Naive B cell (primary cell): ENCODE measurements at regions not wholly inside any gene's neighbourhood (a gene's known extent, or its start where the extent isn't known, plus 50 kb on each side); places are given as distances from the start of the nearest gene placed in this dataset.

Experiments used
- ATAC-seq, 2 donors: fragments of 150-1000 bp; cut with Tn5 transposase; 2 replicates each; pipeline ENCODE4 v1.10.0; 2021; ENCODE audit warnings: low read depth in 2 of 2, mild to moderate bottlenecking in 2 of 2, moderate library complexity in 2 of 2
- DNase-seq: peaks from one replicate; pipeline ENCODE4 v3.0.0; 2022
- H3K27ac Mint-ChIP-seq, 6 donors: one replicate each; pipeline ENCODE4 v1.8.0; 2020 to 2022; ENCODE audit warnings: mild to moderate bottlenecking in 6 of 6, mixed read lengths in 6 of 6, moderate library complexity in 5 of 6, inconsistent platforms in 2 of 6
- H3K27me3 Mint-ChIP-seq, 3 donors: one replicate each; pipeline ENCODE4 v1.8.0; 2021 to 2022; ENCODE audit warnings: mixed read lengths in 3 of 3, mild to moderate bottlenecking in 1 of 3
- H3K36me3 Mint-ChIP-seq, 2 donors: one replicate each; pipeline ENCODE4 v1.8.0; 2020 to 2022; ENCODE audit warnings: mixed read lengths in 2 of 2, inconsistent platforms in 1 of 2, mild to moderate bottlenecking in 1 of 2
- H3K4me1 Mint-ChIP-seq, 3 donors: one replicate each; pipeline ENCODE4 v1.8.0; 2020 to 2022; ENCODE audit warnings: mixed read lengths in 3 of 3, inconsistent platforms in 1 of 3, mild to moderate bottlenecking in 1 of 3, moderate library complexity in 1 of 3
- H3K4me3 Mint-ChIP-seq, 8 donors: one replicate each; pipeline ENCODE4 v1.8.0; 2020 to 2022; ENCODE audit warnings: mild to moderate bottlenecking in 8 of 8, mixed read lengths in 8 of 8, moderate library complexity in 8 of 8, inconsistent platforms in 2 of 8
- H3K9me3 Mint-ChIP-seq, 7 donors: one replicate each; pipeline ENCODE4 v1.8.0; 2020 to 2022; ENCODE audit warnings: mixed read lengths in 7 of 7, mild to moderate bottlenecking in 5 of 7, inconsistent platforms in 2 of 7, moderate library complexity in 1 of 7

GRCh38 chr15:79661411-79661810, 229.3 kb downstream of the MINAR1 start:
- peaks cover 27 to 35% (median 28%) of the 10 kb centered on the region in 3 donors for H3K27me3 Mint-ChIP-seq
- DNase-seq (no peak), ATAC-seq (no peak)
- H3K4me1 Mint-ChIP-seq = no peaks in the 10 kb centered on the region
- no peak overlapping the region for H3K4me3 Mint-ChIP-seq
- no peaks in the 10 kb centered on the region for H3K36me3 Mint-ChIP-seq
- H3K9me3 Mint-ChIP-seq = peaks cover 0 to 14% (median 0%) of the 10 kb centered on the region in 7 donors
- H3K27ac Mint-ChIP-seq = no peak overlapping the region

GRCh38 chr15:79673416-79674123, 223.2 kb downstream of the MTHFS start:
- no peak for ATAC-seq
- H3K27me3 Mint-ChIP-seq = peaks cover 22 to 28% (median 27%) of the 10 kb centered on the region in 3 donors
- H3K9me3 Mint-ChIP-seq = peaks cover 0 to 4% (median 0%) of the 10 kb centered on the region in 7 donors
- no peaks in the 10 kb centered on the region for H3K36me3 Mint-ChIP-seq
- no peaks in the 10 kb centered on the region for H3K4me1 Mint-ChIP-seq
- no peak for DNase-seq
- H3K4me3 Mint-ChIP-seq = no peak overlapping the region
- H3K27ac Mint-ChIP-seq = no peak overlapping the region

- H3K36me3 Mint-ChIP-seq = no peaks in the 10 kb centered on the region
- H3K9me3 Mint-ChIP-seq = peaks cover 0 to 3% (median 0%) of the 10 kb centered on the region in 7 donors
- peaks cover 22 to 28% (median 27%) of the 10 kb centered on the region in 3 donors for H3K27me3 Mint-ChIP-seq
- no peak overlapping the region for H3K4me3 Mint-ChIP-seq
- no peak overlapping the region for H3K27ac Mint-ChIP-seq
- DNase-seq (no peak), ATAC-seq (no peak)
- H3K4me1 Mint-ChIP-seq = no peaks in the 10 kb centered on the region
Observed at GRCh38 chr15:79674124-79674465, 222.7 kb downstream of the MTHFS start.

GRCh38 chr15:79675982-79676381, 220.8 kb downstream of the MTHFS start:
- Mint-ChIP-seq H3K27me3 (peaks cover 27 to 40% (median 34%) of the 10 kb centered on the region in 3 donors), H3K9me3 (peaks cover 0 to under 1% (median 0%) of the 10 kb centered on the region in 7 donors), H3K4me3 (no peak overlapping the region), H3K4me1 (no peaks in the 10 kb centered on the region), H3K36me3 (no peaks in the 10 kb centered on the region), H3K27ac (no peak overlapping the region)
- DNase-seq (no peak), ATAC-seq (no peak)

GRCh38 chr15:79676621-79677020, 220.2 kb downstream of the MTHFS start:
- DNase-seq (no peak), ATAC-seq (no peak)
- H3K27ac Mint-ChIP-seq = no peak overlapping the region
- no peaks in the 10 kb centered on the region for H3K36me3 Mint-ChIP-seq
- H3K27me3 Mint-ChIP-seq = peaks cover 25 to 46% (median 35%) of the 10 kb centered on the region in 3 donors
- H3K9me3 Mint-ChIP-seq = no peaks in the 10 kb centered on the region
- no peak overlapping the region for H3K4me3 Mint-ChIP-seq
- no peaks in the 10 kb centered on the region for H3K4me1 Mint-ChIP-seq

- H3K9me3 Mint-ChIP-seq = no peaks in the 10 kb centered on the region
Observed at GRCh38 chr15:79677241-79677640, 219.6 kb downstream of the MTHFS start.

GRCh38 chr15:79678032-79678701, 218.6 kb downstream of the MTHFS start:
- Mint-ChIP-seq H3K27ac (no peak overlapping the region), H3K9me3 (no peaks in the 10 kb centered on the region), H3K27me3 (peaks cover 36 to 52% (median 45%) of the 10 kb centered on the region in 3 donors)

More at GRCh38 chr15:79677241-79677640, 219.6 kb downstream of the MTHFS start:
- peaks cover 30 to 52% (median 41%) of the 10 kb centered on the region in 3 donors for H3K27me3 Mint-ChIP-seq
- no peak overlapping the region for H3K27ac Mint-ChIP-seq
- H3K36me3 Mint-ChIP-seq = no peaks in the 10 kb centered on the region
- DNase-seq (no peak), ATAC-seq (no peak)
- no peak overlapping the region for H3K4me3 Mint-ChIP-seq
- no peaks in the 10 kb centered on the region for H3K4me1 Mint-ChIP-seq

GRCh38 chr15:79680720-79681119, 216.1 kb downstream of the MTHFS start:
- H3K36me3 Mint-ChIP-seq = no peaks in the 10 kb centered on the region
- H3K9me3 Mint-ChIP-seq = no peaks in the 10 kb centered on the region
- DNase-seq (no peak), ATAC-seq (no peak)
- no peaks in the 10 kb centered on the region for H3K4me1 Mint-ChIP-seq
- peaks cover 25 to 37% (median 28%) of the 10 kb centered on the region in 3 donors for H3K27me3 Mint-ChIP-seq
- H3K4me3 Mint-ChIP-seq = no peak overlapping the region
- H3K27ac Mint-ChIP-seq = no peak overlapping the region

More at GRCh38 chr15:79678032-79678701, 218.6 kb downstream of the MTHFS start:
- no peak overlapping the region for H3K4me3 Mint-ChIP-seq
- H3K4me1 Mint-ChIP-seq = no peaks in the 10 kb centered on the region
- no peaks in the 10 kb centered on the region for H3K36me3 Mint-ChIP-seq
- DNase-seq = no peak
- ATAC-seq = no peak

- Mint-ChIP-seq H3K4me3 (peak overlapping the region in 1 of 8 donors; percentile 31), H3K9me3 (no peaks in the 10 kb centered on the region), H3K27me3 (peaks cover 21 to 43% (median 30%) of the 10 kb centered on the region in 3 donors), H3K27ac (no peak overlapping the region), H3K4me1 (no peaks in the 10 kb centered on the region), H3K36me3 (no peaks in the 10 kb centered on the region)
- ATAC-seq = no peak
- DNase-seq = no peak
Observed at GRCh38 chr15:79682285-79682684, 214.5 kb downstream of the MTHFS start.

- Mint-ChIP-seq H3K9me3 (no peaks in the 10 kb centered on the region), H3K36me3 (no peaks in the 10 kb centered on the region), H3K4me1 (no peaks in the 10 kb centered on the region), H3K27me3 (peaks cover 23 to 38% (median 26%) of the 10 kb centered on the region in 3 donors), H3K4me3 (no peak overlapping the region), H3K27ac (no peak overlapping the region)
- DNase-seq (no peak), ATAC-seq (no peak)
Observed at GRCh38 chr15:79682851-79683288, 213.9 kb downstream of the MTHFS start.

GRCh38 chr15:79689030-79689429, 207.8 kb downstream of the MTHFS start:
- Mint-ChIP-seq H3K9me3 (peaks cover 0 to 24% (median 15%) of the 10 kb centered on the region in 7 donors), H3K4me1 (no peaks in the 10 kb centered on the region), H3K36me3 (no peaks in the 10 kb centered on the region), H3K27ac (no peak overlapping the region), H3K4me3 (no peak overlapping the region), H3K27me3 (peaks cover 7 to 9% (median 7%) of the 10 kb centered on the region in 3 donors)
- DNase-seq (no peak), ATAC-seq (no peak)

GRCh38 chr15:79700951-79701480, 195.8 kb downstream of the MTHFS start:
- H3K27me3 Mint-ChIP-seq = peaks cover 0 to 15% (median 6%) of the 10 kb centered on the region in 3 donors
- ATAC-seq (no peak), DNase-seq (no peak)
- no peaks in the 10 kb centered on the region for H3K4me1 Mint-ChIP-seq
- peaks cover 0 to 2% (median 0%) of the 10 kb centered on the region in 7 donors for H3K9me3 Mint-ChIP-seq
- no peak overlapping the region for H3K27ac Mint-ChIP-seq
- H3K36me3 Mint-ChIP-seq = no peaks in the 10 kb centered on the region
- H3K4me3 Mint-ChIP-seq = no peak overlapping the region

- Mint-ChIP-seq H3K4me3 (no peak overlapping the region), H3K27ac (peak overlapping the region in 1 of 6 donors; percentile 16), H3K27me3 (peaks cover 0 to 15% (median 14%) of the 10 kb centered on the region in 3 donors), H3K36me3 (no peaks in the 10 kb centered on the region), H3K4me1 (no peaks in the 10 kb centered on the region), H3K9me3 (peaks cover 0 to 11% (median 2%) of the 10 kb centered on the region in 7 donors)
- ATAC-seq = no peak
- DNase-seq = no peak
Observed at GRCh38 chr15:79702621-79703020, 194.2 kb downstream of the MTHFS start.

- Mint-ChIP-seq H3K9me3 (peaks cover 0 to 8% (median 0%) of the 10 kb centered on the region in 7 donors), H3K36me3 (no peaks in the 10 kb centered on the region), H3K27me3 (peaks cover 8 to 33% (median 17%) of the 10 kb centered on the region in 3 donors), H3K4me3 (no peak overlapping the region), H3K27ac (no peak overlapping the region), H3K4me1 (no peaks in the 10 kb centered on the region)
- ATAC-seq (no peak), DNase-seq (no peak)
Observed at GRCh38 chr15:79721256-79721655, 175.6 kb downstream of the MTHFS start.
